Cerebellar cortex (tissue), 1 donor: ENCODE measurements at regions not wholly inside any gene's neighbourhood (a gene's known extent, or its start where the extent isn't known, plus 50 kb on each side); places are given as distances from the start of the nearest gene placed in this dataset.
A peak's percentile ranks its signal among the peaks of the same experiment; 100 is the strongest.

Experiments used
- DNase-seq: peaks from one replicate; pipeline ENCODE4 v3.0.0-alpha.2; 2015; ENCODE audit warnings: low spot score

- DNase-seq: no peak
Measured at GRCh38 chrX:10288373-10288975, 131.7 kb downstream of the CLCN4 start.

GRCh38 chrX:10296576-10296975 is 139.8 kb downstream of the CLCN4 start:
- DNase-seq: no peak

GRCh38 chrX:10310511-10310910 is 153.7 kb downstream of the CLCN4 start:
- peak; percentile 63 for DNase-seq

GRCh38 chrX:10314530-10315104 is 157.8 kb downstream of the CLCN4 start:
- DNase-seq: no peak

- DNase-seq: no peak
Measured at GRCh38 chrX:10325611-10326010, 168.8 kb downstream of the CLCN4 start.

GRCh38 chrX:10326578-10326977 is 169.8 kb downstream of the CLCN4 start:
- peak; percentile 66 for DNase-seq

GRCh38 chrX:10327651-10328050 is 170.9 kb downstream of the CLCN4 start:
- DNase-seq: no peak

GRCh38 chrX:10329984-10330383 is 173.2 kb downstream of the CLCN4 start:
- DNase-seq: no peak

- DNase-seq: no peak
Measured at GRCh38 chrX:10341309-10341708, 184.5 kb downstream of the CLCN4 start.

- peak; percentile 63 for DNase-seq
Measured at GRCh38 chrX:10350221-10350620, 193.4 kb downstream of the CLCN4 start.

GRCh38 chrX:10350981-10351380 is 194.2 kb downstream of the CLCN4 start:
- no peak for DNase-seq

GRCh38 chrX:10352536-10352935 is 195.8 kb downstream of the CLCN4 start:
- no peak for DNase-seq

GRCh38 chrX:10356979-10357378 is 200.2 kb downstream of the CLCN4 start:
- no peak for DNase-seq

GRCh38 chrX:10358958-10359357 is 202.2 kb downstream of the CLCN4 start:
- DNase-seq: no peak

GRCh38 chrX:10360116-10360515 is 203.3 kb downstream of the CLCN4 start:
- DNase-seq: peak; percentile 87

GRCh38 chrX:10365532-10366265 is 208.9 kb downstream of the CLCN4 start:
- DNase-seq: no peak

- DNase-seq: no peak
Measured at GRCh38 chrX:10367406-10367805, 210.6 kb downstream of the CLCN4 start.

- no peak for DNase-seq
Measured at GRCh38 chrX:10370976-10371375, 214.2 kb downstream of the CLCN4 start.

GRCh38 chrX:10377427-10377826 is 220.7 kb downstream of the CLCN4 start:
- DNase-seq: no peak

- DNase-seq: no peak
Measured at GRCh38 chrX:10379878-10380277, 223.1 kb downstream of the CLCN4 start.

- DNase-seq: no peak
Measured at GRCh38 chrX:10380300-10380699, 223.5 kb downstream of the CLCN4 start.

- DNase-seq: no peak
Measured at GRCh38 chrX:10381193-10381592, 224.4 kb downstream of the CLCN4 start.

GRCh38 chrX:10387011-10387410 is 230.2 kb downstream of the CLCN4 start:
- no peak for DNase-seq

- DNase-seq: no peak
Measured at GRCh38 chrX:10390187-10390586, 230.2 kb downstream of the MID1 start.
